GM12878 (cell line): ENCODE measurements at regions not wholly inside any gene's neighbourhood (a gene's known extent, or its start where the extent isn't known, plus 50 kb on each side); places are given as distances from the start of the nearest gene placed in this dataset.

Experiments used
- ATAC-seq: fragments of 200-7000 bp; cut with Tn5 transposase; 3 replicates; pipeline ENCODE4 v1.9.1; 2020; ENCODE audit warnings: mild to moderate bottlenecking, moderate library complexity
- BruUV-seq: library from RNA; stranded (reverse); fragments of 400-500 nt; replicated peaks from 2 replicates; lab custom pipeline; 2021; lab: Mats Ljungman, UMichigan
- CTCF ChIA-PET: fragments of 300-600 bp; sonication (Branson Sonifier 250); formaldehyde crosslinking; extraction: SDS; loops from one replicate; lab custom pipeline; 2021; ENCODE audit warnings: inconsistent platforms; lab: Yijun Ruan, JAX
- POLR2A ChIA-PET: fragments of 350-600 bp; formaldehyde crosslinking; extraction: SDS; loops from one replicate; lab custom pipeline; 2021; ENCODE audit warnings: inconsistent platforms; lab: Charles Lee
- RAD21 ChIA-PET: fragments of 300-600 bp; sonication (Branson Sonifier 250); formaldehyde crosslinking; loops from one replicate; lab custom pipeline; 2023; ENCODE audit warnings: antibody characterized with exemption; ENCODE audit not compliant: unreplicated experiment; lab: Charles Lee
- SMC1A ChIA-PET: fragments of 300-600 bp; sonication (Branson Sonifier 250); formaldehyde crosslinking; loops from one replicate; lab custom pipeline; 2023; ENCODE audit not compliant: unreplicated experiment, uncharacterized antibody; lab: Charles Lee
- DNase-seq: peaks from one replicate; pipeline ENCODE4 v3.0.0-alpha.2; 2011; ENCODE audit warnings: low read depth, low spot score
- FAIRE-seq: peaks from 3 replicates; lab custom pipeline; 2011; peaks lifted over from hg19 to GRCh38; lab: Jason Lieb, UNC
- H2AFZ ChIP-seq: 2 replicates; pipeline ENCODE4 v1.6.0; 2011; ENCODE audit warnings: low read depth, low read length, control low read depth; ENCODE audit not compliant: control insufficient read depth
- H3K27ac ChIP-seq: 2 replicates; pipeline ENCODE4 v1.5.1; 2011; ENCODE audit warnings: control low read depth; ENCODE audit not compliant: control insufficient read depth, insufficient read depth
- H3K27me3 ChIP-seq, 2 experiments: replicated peaks in 1 of 2; 2 replicates each; pipeline versions ENCODE4 v1.6.0 to v1.6.1; 2011; ENCODE audit warnings: low read length in 1 of 2; ENCODE audit not compliant: control insufficient read depth in 2 of 2, insufficient read depth in 2 of 2
- H3K36me3 ChIP-seq, 2 experiments: 2 replicates each; pipeline ENCODE4 v1.5.1; 2011; ENCODE audit warnings: low read length in 1 of 2; ENCODE audit not compliant: control insufficient read depth in 2 of 2, insufficient read depth in 2 of 2
- H3K4me1 ChIP-seq: 2 replicates; pipeline ENCODE4 v1.6.1; 2011; ENCODE audit warnings: mild to moderate bottlenecking, low read length, moderate library complexity, mixed read lengths; ENCODE audit not compliant: control insufficient read depth, insufficient read depth
- H3K4me2 ChIP-seq: 2 replicates; pipeline ENCODE4 v1.6.0; 2011; ENCODE audit warnings: control low read depth; ENCODE audit not compliant: control insufficient read depth, insufficient read depth
- H3K4me3 ChIP-seq: fragments of 200-600 bp; sonication (generic); 2 replicates; pipeline ENCODE4 v1.5.1; 2016
- H3K79me2 ChIP-seq: 2 replicates; pipeline ENCODE4 v1.6.0; 2011; ENCODE audit warnings: low read length; ENCODE audit not compliant: control insufficient read depth, insufficient read depth
- H3K9ac ChIP-seq: 2 replicates; pipeline ENCODE4 v1.8.0; 2011; ENCODE audit warnings: low read length, control low read depth, mixed read lengths; ENCODE audit not compliant: control insufficient read depth, insufficient read depth
- H3K9me3 ChIP-seq: replicated peaks from 3 replicates; pipeline ENCODE4 v1.5.1; 2011; ENCODE audit warnings: mild to moderate bottlenecking, low read length; ENCODE audit not compliant: control insufficient read depth, insufficient read depth
- H4K20me1 ChIP-seq: 2 replicates; pipeline ENCODE4 v1.6.0; 2011; ENCODE audit not compliant: control insufficient read depth, insufficient read depth
- CTCF ChIP-seq, 3 experiments: IDR thresholded peaks in 2 of 3; conservative IDR thresholded peaks in 1 of 3; 2 replicates each; pipeline ENCODE4 v1.5.1; 2011; ENCODE audit warnings: low read depth in 3 of 3, low read length in 3 of 3, mild to moderate bottlenecking in 3 of 3, control low read depth in 2 of 3, moderate library complexity in 2 of 3, inconsistent platforms in 1 of 3, mixed read lengths in 1 of 3; ENCODE audit not compliant: control insufficient read depth in 2 of 3, insufficient read depth in 1 of 3; ENCODE audit errors: extremely low read depth in 1 of 3
- EGR1 ChIP-seq, 2 experiments: IDR thresholded peaks; 1 replicate in 1 of 2; 2 replicates in 1 of 2; pipeline ENCODE4 v1.6.1; 2011 to 2012; ENCODE audit warnings: low read depth in 2 of 2, low read length in 2 of 2, borderline replicate concordance in 1 of 2, mild to moderate bottlenecking in 1 of 2, moderate library complexity in 1 of 2
- IKZF1 ChIP-seq: fragments of 450-650 bp; conservative IDR thresholded peaks from 2 replicates; pipeline ENCODE4 v1.6.1; 2017; ENCODE audit warnings: antibody characterized with exemption, mild to moderate bottlenecking
- NFXL1 ChIP-seq: fragments of 450-650 bp; IDR thresholded peaks from 2 replicates; pipeline ENCODE4 v1.6.1; 2017; ENCODE audit warnings: antibody characterized with exemption, mild to moderate bottlenecking, borderline replicate concordance
- PAX8 ChIP-seq: fragments of 450-650 bp; IDR thresholded peaks from 2 replicates; pipeline ENCODE4 v1.6.1; 2017; ENCODE audit warnings: mild to moderate bottlenecking, moderate library complexity
- POU2F2 ChIP-seq: IDR thresholded peaks from 3 replicates; pipeline ENCODE4 v1.6.1; 2011; ENCODE audit warnings: low read depth, mild to moderate bottlenecking, low read length, borderline replicate concordance
- TCF7 ChIP-seq: IDR thresholded peaks from 2 replicates; pipeline ENCODE4 v1.6.1; 2014; ENCODE audit warnings: antibody characterized with exemption, borderline replicate concordance
- WRNIP1 ChIP-seq: IDR thresholded peaks from 2 replicates; pipeline ENCODE4 v1.6.1; 2011; ENCODE audit warnings: low read depth, low read length, improper control_type of control experiment, borderline replicate concordance
- ZBED1 ChIP-seq: IDR thresholded peaks from 2 replicates; pipeline ENCODE4 v1.6.1; 2016; ENCODE audit warnings: borderline replicate concordance
- WGBS: methylation state at CpG from one replicate; pipeline ENCODE4 v1.1.6; 2016; ENCODE audit warnings: low lambda C conversion rate; ENCODE audit not compliant: insufficient replicate concordance, insufficient coverage; ENCODE audit errors: missing lambda C conversion rate; 5-methylcytosine and 5-hydroxymethylcytosine counted together
- in situ Hi-C: fragments of 300-500 bp; cut with MboI; formaldehyde crosslinking; loops from 9 replicates; pipeline ENCODE4 v1.14.3; 2018; ENCODE audit warnings: mixed read lengths
- intact Hi-C: fragments of 100-400 bp; cut with micrococcal nuclease; formaldehyde crosslinking; loops from one replicate; pipeline ENCODE4 v1.14.2; 2022; ENCODE audit not compliant: unreplicated experiment
- TF ChIP-seq, protein P1 (sequence below): IDR thresholded peaks from 2 replicates; pipeline ENCODE4 v1.6.1; 2012; ENCODE audit warnings: low read depth, low read length, improper control_type of control experiment

GRCh38 chr5:72691751-72692150, 124.7 kb upstream of the TNPO1 start:
- intact Hi-C loops (no loop called here), in situ Hi-C loops (no loop called here)
- Histone ChIP-seq H3K9ac (no peak overlapping the region), H3K4me2 (no peak overlapping the region), H4K20me1 (no peaks in the 10 kb centered on the region), H3K9me3 (no peaks in the 10 kb centered on the region), H3K4me3 (no peak overlapping the region), H3K36me3 (no peaks in the 10 kb centered on the region), H3K27ac (no peak overlapping the region), H3K4me1 (no peaks in the 10 kb centered on the region), H2AFZ (no peak overlapping the region), H3K27me3 (peaks cover 0 to 4% of the 10 kb centered on the region in 2 experiments; a peak in 2 of 4 replicates), H3K79me2 (no peaks in the 10 kb centered on the region)
- POLR2A ChIA-PET: no interaction called here
- 38% methylated on average over 3 of the region's 3 CpGs for WGBS
- RAD21 ChIA-PET: no interaction called here
- ATAC-seq (no peak), DNase-seq (no peak), FAIRE-seq (no peak)
- SMC1A ChIA-PET: interaction anchor here (1.0 kb wide), 1 partner anchor 31 kb away, joined by 3 read pairs; no protein-coding TSS in a partner anchor
- BruUV-seq: no TSS peak
- TF ChIP-seq EGR1 (IDR thresholded peaks at IDR 0.05; ENCODE audit: borderline replicate concordance in 1 of 2, low read depth in 2 of 2, low read length in 2 of 2): no peak
- no peak for TF ChIP-seq WRNIP1
- TF ChIP-seq POU2F2: no peak
- no peak for TF ChIP-seq TCF7
- TF ChIP-seq, protein P1, sequence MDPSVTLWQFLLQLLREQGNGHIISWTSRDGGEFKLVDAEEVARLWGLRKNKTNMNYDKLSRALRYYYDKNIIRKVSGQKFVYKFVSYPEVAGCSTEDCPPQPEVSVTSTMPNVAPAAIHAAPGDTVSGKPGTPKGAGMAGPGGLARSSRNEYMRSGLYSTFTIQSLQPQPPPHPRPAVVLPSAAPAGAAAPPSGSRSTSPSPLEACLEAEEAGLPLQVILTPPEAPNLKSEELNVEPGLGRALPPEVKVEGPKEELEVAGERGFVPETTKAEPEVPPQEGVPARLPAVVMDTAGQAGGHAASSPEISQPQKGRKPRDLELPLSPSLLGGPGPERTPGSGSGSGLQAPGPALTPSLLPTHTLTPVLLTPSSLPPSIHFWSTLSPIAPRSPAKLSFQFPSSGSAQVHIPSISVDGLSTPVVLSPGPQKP: no peak
- no peak for TF ChIP-seq CTCF (IDR thresholded peaks at IDR 0.05 in 2 of 3, conservative IDR thresholded peaks at IDR 0.05 in 1 of 3; ENCODE audit: control insufficient read depth in 2 of 3, extremely low read depth in 1 of 3, insufficient read depth in 1 of 3, low read depth in 3 of 3, low read length in 3 of 3)
- no peak for TF ChIP-seq ZBED1
- no peak for TF ChIP-seq PAX8
- no peak for TF ChIP-seq NFXL1
- no peak for TF ChIP-seq IKZF1
- CTCF ChIA-PET: interaction anchor here (1.3 kb wide), 1 partner anchor 81 kb away, joined by 3 read pairs; no protein-coding TSS in a partner anchor
